ENCODE measurements at regions not wholly inside any gene's neighbourhood (a gene's known extent, or its start where the extent isn't known, plus 50 kb on each side); places are given as distances from the start of the nearest gene placed in this dataset.

- H3K36me3 ChIP-seq (replicated peaks; ENCODE audit: insufficient read depth, low read length): no peaks in the 10 kb centered on the region
- H2AFZ ChIP-seq (ENCODE audit: low read length): no peak overlapping the region
- no peak overlapping the region for H3K9ac ChIP-seq (ENCODE audit: low read length)
- no peak for DNase-seq
- H3K4me3 ChIP-seq (ENCODE audit: low read length): no peak overlapping the region
- H3K9me3 ChIP-seq (replicated peaks; ENCODE audit: insufficient read depth, low read length): no peaks in the 10 kb centered on the region
- H3K4me1 ChIP-seq (ENCODE audit: low read length): no peaks in the 10 kb centered on the region
- no peaks in the 10 kb centered on the region for H4K20me1 ChIP-seq (ENCODE audit: insufficient read depth, low read length)
- no peak overlapping the region for H3K4me2 ChIP-seq (ENCODE audit: low read depth, low read length)
- no peaks in the 10 kb centered on the region for H3K79me2 ChIP-seq (ENCODE audit: low read length)
- H3K27ac ChIP-seq (ENCODE audit: low read length): no peak overlapping the region
- TF ChIP-seq CTCF (IDR thresholded peaks at IDR 0.05; ENCODE audit: low read length) (no peak), EZH2 (optimal IDR thresholded peaks at IDR 0.05; ENCODE audit: low read depth, low read length) (no peak), EZH2phosphoT487 (IDR thresholded peaks at IDR 0.05; ENCODE audit: low read length) (no peak)
- no peaks in the 10 kb centered on the region for H3F3A ChIP-seq (ENCODE audit: insufficient read depth, low read length)
- no peaks in the 10 kb centered on the region for H3K27me3 ChIP-seq (replicated peaks; ENCODE audit: insufficient read depth, low read length)
- H3K9me2 ChIP-seq (replicated peaks; ENCODE audit: insufficient read depth, low read length): no peaks in the 10 kb centered on the region
Observed at GRCh38 chr6:40723967-40724366, 136.8 kb upstream of the LRFN2 start.

GRCh38 chr6:40722553-40723258 lies 135.5 kb upstream of the LRFN2 start:
- no peak for DNase-seq
- no peak overlapping the region for H3K4me3 ChIP-seq (ENCODE audit: low read length)
- no peaks in the 10 kb centered on the region for H4K20me1 ChIP-seq (ENCODE audit: insufficient read depth, low read length)
- H2AFZ ChIP-seq (ENCODE audit: low read length): no peak overlapping the region
- no peaks in the 10 kb centered on the region for H3K36me3 ChIP-seq (replicated peaks; ENCODE audit: insufficient read depth, low read length)
- no peaks in the 10 kb centered on the region for H3K79me2 ChIP-seq (ENCODE audit: low read length)
- no peaks in the 10 kb centered on the region for H3K27me3 ChIP-seq (replicated peaks; ENCODE audit: insufficient read depth, low read length)
- no peaks in the 10 kb centered on the region for H3K9me3 ChIP-seq (replicated peaks; ENCODE audit: insufficient read depth, low read length)
- no peak overlapping the region for H3K4me2 ChIP-seq (ENCODE audit: low read depth, low read length)
- no peak overlapping the region for H3K9ac ChIP-seq (ENCODE audit: low read length)
- no peaks in the 10 kb centered on the region for H3K4me1 ChIP-seq (ENCODE audit: low read length)
- H3K9me2 ChIP-seq (replicated peaks; ENCODE audit: insufficient read depth, low read length): no peaks in the 10 kb centered on the region
- TF ChIP-seq CTCF (IDR thresholded peaks at IDR 0.05; ENCODE audit: low read length): no peak
- no peak for TF ChIP-seq EZH2phosphoT487 (IDR thresholded peaks at IDR 0.05; ENCODE audit: low read length)
- TF ChIP-seq EZH2 (optimal IDR thresholded peaks at IDR 0.05; ENCODE audit: low read depth, low read length): no peak
- no peak overlapping the region for H3K27ac ChIP-seq (ENCODE audit: low read length)
- H3F3A ChIP-seq (ENCODE audit: insufficient read depth, low read length): no peaks in the 10 kb centered on the region

GRCh38 chr6:40722091-40722490 lies 134.9 kb upstream of the LRFN2 start:
- no peaks in the 10 kb centered on the region for H3K79me2 ChIP-seq (ENCODE audit: low read length)
- H3K9me3 ChIP-seq (replicated peaks; ENCODE audit: insufficient read depth, low read length): no peaks in the 10 kb centered on the region
- H3K9ac ChIP-seq (ENCODE audit: low read length): no peak overlapping the region
- H3K4me2 ChIP-seq (ENCODE audit: low read depth, low read length): no peak overlapping the region
- no peak for DNase-seq
- H3K4me3 ChIP-seq (ENCODE audit: low read length): no peak overlapping the region
- H3F3A ChIP-seq (ENCODE audit: insufficient read depth, low read length): no peaks in the 10 kb centered on the region
- H3K27ac ChIP-seq (ENCODE audit: low read length): no peak overlapping the region
- H3K27me3 ChIP-seq (replicated peaks; ENCODE audit: insufficient read depth, low read length): no peaks in the 10 kb centered on the region
- no peaks in the 10 kb centered on the region for H4K20me1 ChIP-seq (ENCODE audit: insufficient read depth, low read length)
- TF ChIP-seq EZH2phosphoT487 (IDR thresholded peaks at IDR 0.05; ENCODE audit: low read length) (no peak), EZH2 (optimal IDR thresholded peaks at IDR 0.05; ENCODE audit: low read depth, low read length) (no peak), CTCF (IDR thresholded peaks at IDR 0.05; ENCODE audit: low read length) (no peak)
- no peaks in the 10 kb centered on the region for H3K4me1 ChIP-seq (ENCODE audit: low read length)
- no peak overlapping the region for H2AFZ ChIP-seq (ENCODE audit: low read length)
- no peaks in the 10 kb centered on the region for H3K36me3 ChIP-seq (replicated peaks; ENCODE audit: insufficient read depth, low read length)
- H3K9me2 ChIP-seq (replicated peaks; ENCODE audit: insufficient read depth, low read length): no peaks in the 10 kb centered on the region

Data from MM.1S (cell line).